Coronary artery (tissue), 2 donors: ENCODE measurements at regions not wholly inside any gene's neighbourhood (a gene's known extent, or its start where the extent isn't known, plus 50 kb on each side); places are given as distances from the start of the nearest gene placed in this dataset.

Experiments
- DNase-seq: peaks from one replicate; pipeline ENCODE4 v3.0.0-alpha.2; 2017; ENCODE audit warnings: low spot score
- H3K27ac ChIP-seq, 2 donors: fragments of 200-600 bp; sonication (generic); one replicate each; pipeline ENCODE4 v1.5.1; 2016 to 2019
- H3K4me3 ChIP-seq: fragments of 200-600 bp; sonication (generic); 2 replicates; pipeline ENCODE4 v1.5.1; 2016; ENCODE audit warnings: mild to moderate bottlenecking, moderate library complexity
- CTCF ChIP-seq: fragments of 200-600 bp; sonication (generic); IDR thresholded peaks from one replicate; pipeline ENCODE4 v1.5.1; 2019; ENCODE audit warnings: antibody characterized with exemption

GRCh38 chr4:126976850-126977632 is 655.7 kb upstream of the INTU start:
- TF ChIP-seq CTCF = no peak
- no peak overlapping the region for H3K4me3 ChIP-seq
- no peak overlapping the region for H3K27ac ChIP-seq
- DNase-seq = no peak

GRCh38 chr4:126986005-126986404 is 646.8 kb upstream of the INTU start:
- no peak for DNase-seq
- no peak overlapping the region for H3K27ac ChIP-seq
- no peak for TF ChIP-seq CTCF

GRCh38 chr4:126986828-126987227 is 645.9 kb upstream of the INTU start:
- no peak overlapping the region for H3K27ac ChIP-seq
- H3K4me3 ChIP-seq = no peak overlapping the region
- no peak for DNase-seq
- no peak for TF ChIP-seq CTCF

More at GRCh38 chr4:126986005-126986404, 646.8 kb upstream of the INTU start:
- no peak overlapping the region for H3K4me3 ChIP-seq

GRCh38 chr4:126991965-126992364 is 640.8 kb upstream of the INTU start:
- H3K27ac ChIP-seq = no peak overlapping the region
- TF ChIP-seq CTCF = no peak
- DNase-seq = no peak

GRCh38 chr4:126992910-126993309 is 639.8 kb upstream of the INTU start:
- TF ChIP-seq CTCF = no peak
- Histone ChIP-seq H3K27ac (no peak overlapping the region), H3K4me3 (no peak overlapping the region)
- no peak for DNase-seq

More at GRCh38 chr4:126991965-126992364, 640.8 kb upstream of the INTU start:
- no peak overlapping the region for H3K4me3 ChIP-seq

- DNase-seq = no peak
- H3K27ac ChIP-seq = no peak overlapping the region
- TF ChIP-seq CTCF = no peak
These were observed 639.4 kb upstream of the INTU start for GRCh38 chr4:126993351-126993750.

GRCh38 chr4:126995235-126995634 is 637.5 kb upstream of the INTU start:
- DNase-seq = no peak
- no peak overlapping the region for H3K27ac ChIP-seq
- no peak overlapping the region for H3K4me3 ChIP-seq
- no peak for TF ChIP-seq CTCF

More at GRCh38 chr4:126993351-126993750, 639.4 kb upstream of the INTU start:
- H3K4me3 ChIP-seq = no peak overlapping the region
